GM19023 (cell line): ENCODE measurements at regions not wholly inside any gene's neighbourhood (a gene's known extent, or its start where the extent isn't known, plus 50 kb on each side); places are given as distances from the start of the nearest gene placed in this dataset.
A peak's percentile ranks its signal among the peaks of the same experiment; 100 is the strongest.
"Not testable (repeated sequence)": the region's sequence is repeated elsewhere in the genome, so short reads cannot be mapped to it uniquely, and the experiment has no call there.

ENCODE experiments used
- ATAC-seq: cut with Tn5 transposase; IDR thresholded peaks from one replicate; pipeline ENCODE4 v1.9.1; 2021; ENCODE audit warnings: mild to moderate bottlenecking, moderate library complexity; ENCODE audit not compliant: unreplicated experiment

GRCh38 chr7:138169441-138169851 lies 93.2 kb downstream of the AKR1D1 start:
- no peak for ATAC-seq

DNA sequence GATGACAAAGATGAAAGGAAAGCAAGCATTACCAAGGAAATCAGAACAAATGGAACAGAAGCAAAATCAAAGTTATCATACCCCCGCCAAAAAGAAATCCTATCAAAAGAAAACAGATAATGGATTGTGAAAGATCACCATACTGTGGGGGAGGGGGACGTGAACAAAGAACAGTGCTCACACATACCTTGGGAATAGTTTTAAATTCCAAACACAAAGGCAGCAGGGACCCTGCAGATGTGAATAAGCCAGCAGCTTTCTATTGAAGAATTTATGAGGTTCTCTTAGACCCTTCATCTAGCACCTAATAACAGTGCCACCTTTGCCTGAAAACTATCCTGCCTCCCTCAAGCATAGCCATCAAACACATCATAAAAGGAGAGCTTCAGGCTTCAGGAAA lies 94.0 kb downstream of the AKR1D1 start:
- no peak for ATAC-seq

GRCh38 chr7:138170959-138171703 lies 94.9 kb downstream of the AKR1D1 start:
- ATAC-seq = peak; percentile 85

DNA sequence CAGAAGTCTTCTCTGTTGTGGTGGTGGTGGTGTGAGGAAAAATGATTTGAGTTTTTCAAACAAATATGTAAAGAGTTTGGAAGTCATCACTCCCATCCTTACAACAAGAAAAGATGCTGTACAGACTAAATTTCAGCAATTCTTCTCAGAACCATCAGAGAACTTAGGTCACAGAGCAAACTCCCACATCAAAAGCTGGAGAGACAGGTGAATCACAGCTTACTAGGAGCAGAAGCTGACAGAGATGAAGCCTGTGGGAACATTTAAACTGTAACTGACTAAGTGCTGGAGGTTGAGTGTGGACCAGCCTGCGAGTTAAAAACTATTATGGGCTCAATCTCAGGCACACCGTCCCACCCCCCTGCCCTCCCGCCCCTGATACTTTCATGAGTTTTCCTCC lies 97.3 kb downstream of the AKR1D1 start:
- no peak for ATAC-seq

- ATAC-seq = no peak
These were observed 99.8 kb downstream of the AKR1D1 start for GRCh38 chr7:138176060-138176459.

GRCh38 chr7:138184191-138184590 lies 107.9 kb downstream of the AKR1D1 start:
- ATAC-seq = no peak

- no peak for ATAC-seq
These were observed 109.1 kb downstream of the AKR1D1 start for GRCh38 chr7:138185132-138185908.

DNA sequence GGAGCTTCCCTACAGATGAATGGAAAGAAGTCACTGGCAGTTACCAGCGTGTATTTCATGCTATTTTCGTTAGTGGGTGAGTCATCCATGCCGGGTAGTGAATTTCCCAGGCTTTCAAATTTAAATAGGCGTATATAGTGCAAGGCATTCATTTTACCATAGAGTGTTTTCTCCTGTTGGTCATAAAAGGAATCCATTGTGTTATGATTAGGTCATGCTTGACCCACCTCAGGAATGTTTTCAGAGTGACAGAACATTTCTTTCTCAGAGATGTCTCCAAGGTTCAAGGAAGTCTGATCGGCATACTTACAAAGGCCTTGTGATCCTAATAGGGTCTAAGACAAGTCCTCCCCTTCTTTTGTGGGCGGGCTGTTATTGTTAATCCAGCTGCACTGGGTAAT lies 110.7 kb downstream of the AKR1D1 start:
- no peak for ATAC-seq

GRCh38 chr7:138188290-138188858 lies 112.1 kb downstream of the AKR1D1 start:
- no peak for ATAC-seq

DNA sequence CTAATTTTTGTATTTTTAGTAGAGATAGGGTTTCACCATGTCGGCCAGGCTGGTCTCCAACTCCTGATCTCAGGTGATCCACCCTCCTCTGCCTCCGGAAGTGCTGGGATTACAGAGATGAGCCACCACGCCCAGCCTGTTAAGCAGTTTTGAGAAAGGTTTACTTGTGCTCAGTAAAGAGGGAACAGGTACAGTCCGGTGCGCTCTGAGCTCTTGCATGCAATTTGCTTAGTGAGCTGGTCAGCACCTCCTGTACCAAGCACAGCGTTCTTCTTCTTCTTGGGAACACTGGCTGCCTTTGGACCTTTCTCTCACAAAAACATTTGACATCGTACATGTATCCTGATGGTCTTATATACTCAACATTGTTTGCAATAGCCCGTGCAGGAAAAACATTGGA lies 118.3 kb downstream of the AKR1D1 start:
- ATAC-seq = no peak

GRCh38 chr7:138195151-138195571 lies 118.9 kb downstream of the AKR1D1 start:
- no peak for ATAC-seq

- ATAC-seq = not testable (repeated sequence)
These were observed 120.3 kb downstream of the AKR1D1 start for GRCh38 chr7:138196503-138196946.

DNA sequence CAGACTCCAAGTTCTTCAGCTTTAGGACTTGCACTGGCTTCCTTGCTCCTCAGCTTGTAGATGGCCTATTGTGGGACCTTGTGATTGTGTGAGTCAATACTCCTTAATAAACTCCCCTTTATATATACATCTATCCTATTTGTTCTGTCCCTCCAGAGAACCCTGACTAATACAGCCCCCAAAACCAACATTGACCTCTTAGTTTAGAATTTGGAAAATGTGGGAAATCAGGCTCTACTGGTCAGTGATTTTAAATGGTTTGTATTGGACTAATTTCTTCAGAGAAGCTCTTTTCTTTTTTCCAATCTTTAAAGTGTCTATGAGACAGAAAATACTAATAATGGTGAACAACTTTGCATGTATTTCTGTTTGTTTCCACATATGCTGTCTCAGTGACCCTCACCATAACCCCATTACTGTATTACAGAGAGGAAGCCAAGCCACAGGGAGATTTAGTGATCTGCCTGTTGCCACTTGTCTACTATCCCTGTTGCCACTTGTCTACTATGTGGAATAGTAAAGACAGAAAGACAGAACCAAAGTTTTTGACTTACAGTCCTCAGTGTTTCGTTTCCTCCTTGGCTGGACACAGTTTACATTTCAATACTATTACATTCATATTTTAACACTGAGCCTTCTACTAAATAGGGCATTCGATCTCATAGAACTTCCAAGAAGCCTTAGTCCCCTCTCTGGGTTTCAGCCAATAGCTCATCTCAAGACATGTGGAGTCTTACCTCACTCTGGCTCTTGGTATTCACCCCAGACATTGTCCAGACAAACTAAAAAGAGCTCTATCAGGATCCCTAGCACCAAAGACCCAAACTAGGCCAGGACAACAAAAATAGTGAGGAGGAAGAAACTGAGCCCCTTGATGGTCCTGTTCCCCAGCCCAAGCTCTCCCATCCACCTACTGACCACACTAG lies 121.0 kb downstream of the AKR1D1 start:
- no peak for ATAC-seq

GRCh38 chr7:138204285-138204981 lies 128.2 kb downstream of the AKR1D1 start:
- no peak for ATAC-seq

DNA sequence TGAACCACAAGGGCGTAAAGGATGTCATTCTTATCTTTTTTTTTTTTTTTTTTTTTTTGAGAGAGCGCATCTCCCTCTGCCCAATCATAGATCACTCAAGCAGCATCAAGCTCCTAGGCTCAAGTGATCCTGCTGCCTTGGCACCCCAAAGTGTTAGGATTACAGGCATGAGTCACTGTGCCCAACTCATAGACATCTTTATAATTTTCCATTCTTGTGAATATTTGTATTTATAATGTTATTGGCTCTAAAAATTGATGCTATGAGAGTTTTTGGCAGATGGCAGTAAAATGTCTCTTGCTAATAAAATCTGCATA lies 128.7 kb downstream of the AKR1D1 start:
- ATAC-seq = no peak

- no peak for ATAC-seq
These were observed 129.4 kb downstream of the AKR1D1 start for GRCh38 chr7:138205614-138206150.

- ATAC-seq = no peak
These were observed 131.3 kb downstream of the AKR1D1 start for GRCh38 chr7:138207555-138207971.

- ATAC-seq = no peak
These were observed 131.9 kb downstream of the AKR1D1 start for GRCh38 chr7:138208142-138208570.

DNA sequence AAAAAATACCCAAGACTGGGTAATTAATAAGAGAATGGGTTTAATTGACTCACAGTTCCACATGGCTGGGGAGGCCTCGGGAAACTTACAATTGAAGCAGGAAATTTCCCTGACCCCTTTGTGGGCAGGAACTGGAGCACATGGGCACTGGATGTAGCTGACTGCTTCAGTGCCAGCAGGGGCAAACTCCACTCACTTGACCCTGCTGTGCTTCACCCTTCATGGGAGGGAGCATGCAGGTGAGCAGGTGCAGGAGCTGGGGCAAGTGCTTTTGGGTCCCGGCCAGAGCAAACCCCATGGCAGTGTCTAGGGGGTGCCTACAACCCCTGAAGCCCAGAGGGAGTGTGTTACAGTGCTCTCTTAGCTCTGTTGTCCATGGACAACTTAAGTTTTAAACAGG lies 132.6 kb downstream of the AKR1D1 start:
- no peak for ATAC-seq

DNA sequence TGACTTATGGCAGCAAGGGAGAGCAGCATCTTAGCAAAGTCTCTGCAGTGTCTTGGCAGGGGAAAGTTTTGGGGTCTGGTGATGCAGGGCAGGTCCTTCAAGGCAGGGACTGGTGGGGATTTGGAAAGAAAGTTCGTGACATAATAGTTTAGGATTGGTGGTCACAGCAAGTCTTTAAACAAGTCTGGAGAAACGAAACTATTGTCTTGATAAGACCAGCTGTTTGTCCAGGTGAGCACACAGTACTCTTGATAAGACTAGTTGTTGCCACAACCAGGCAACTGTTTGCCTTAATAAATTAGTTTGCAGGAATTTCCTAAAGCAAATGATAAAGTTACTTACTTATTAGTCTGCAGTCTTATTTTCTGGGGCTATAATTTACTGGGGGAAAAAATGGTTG lies 136.1 kb downstream of the AKR1D1 start:
- no peak for ATAC-seq
